HG03060 (cell line): ENCODE measurements at regions not wholly inside any gene's neighbourhood (a gene's known extent, or its start where the extent isn't known, plus 50 kb on each side); places are given as distances from the start of the nearest gene placed in this dataset.

Experiments used
- ATAC-seq: cut with Tn5 transposase; IDR thresholded peaks from one replicate; pipeline ENCODE4 v1.9.1; 2021; ENCODE audit warnings: low read depth, moderate number of reproducible peaks; ENCODE audit not compliant: unreplicated experiment

DNA sequence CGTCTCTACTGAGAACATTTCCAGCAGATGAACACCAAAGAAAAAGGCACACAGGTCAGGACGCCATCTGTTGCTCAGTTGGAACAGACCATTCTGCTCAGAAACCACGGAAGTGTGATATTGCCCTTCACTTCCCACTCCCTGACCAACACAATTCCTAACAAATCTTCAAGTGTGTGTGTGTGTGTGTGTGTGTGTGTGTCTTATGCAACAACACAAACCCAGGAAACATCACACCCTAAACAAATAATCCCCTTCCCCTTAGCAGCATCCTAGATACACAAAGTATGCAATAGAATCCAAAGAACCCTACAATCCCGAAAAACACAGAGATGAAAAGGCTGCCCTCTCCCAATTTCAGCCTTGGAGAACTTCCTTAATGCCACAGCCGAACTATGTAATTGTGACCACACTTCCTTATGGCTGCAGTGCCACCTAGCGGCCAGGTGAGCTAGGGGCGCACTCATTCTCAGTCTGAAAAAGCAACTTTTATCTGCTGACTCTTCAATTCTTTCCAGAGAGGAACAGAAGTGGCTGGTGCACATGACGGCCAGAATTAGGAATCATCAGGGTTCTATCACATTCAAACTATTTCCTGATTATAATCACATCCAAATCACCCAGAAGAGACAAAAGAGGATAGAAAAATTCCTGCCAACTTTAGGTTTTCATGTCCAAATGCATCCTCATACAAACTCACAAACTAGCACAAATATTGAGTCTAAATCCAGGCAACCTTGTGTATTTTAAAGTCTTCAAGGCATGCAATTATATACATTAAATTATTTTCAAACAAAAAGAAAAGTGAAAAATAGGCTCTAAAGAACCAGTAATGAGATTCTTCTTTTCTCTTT, 164.9 kb downstream of the DHX15 start:
- peak; percentile 80 for ATAC-seq

DNA sequence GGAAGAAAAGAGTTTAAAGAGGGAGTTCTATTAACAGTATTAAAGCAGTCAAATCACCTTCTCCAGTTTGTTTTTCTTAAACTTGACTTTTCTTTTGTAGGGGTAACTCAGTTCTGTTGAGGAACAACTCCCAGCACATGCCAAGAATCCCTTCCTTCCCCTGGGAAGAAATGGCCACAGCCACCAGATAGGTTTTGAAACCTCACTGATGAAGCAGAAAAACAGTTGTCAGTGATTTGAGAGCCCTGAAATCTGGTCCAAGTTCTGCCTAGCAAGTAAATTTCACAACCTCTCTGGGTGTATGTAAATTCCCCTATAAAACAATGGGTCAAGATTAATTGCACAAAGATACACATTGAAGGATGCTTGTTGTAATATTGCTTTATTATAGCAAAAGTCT, 167.1 kb downstream of the DHX15 start:
- ATAC-seq, result no peak

DNA sequence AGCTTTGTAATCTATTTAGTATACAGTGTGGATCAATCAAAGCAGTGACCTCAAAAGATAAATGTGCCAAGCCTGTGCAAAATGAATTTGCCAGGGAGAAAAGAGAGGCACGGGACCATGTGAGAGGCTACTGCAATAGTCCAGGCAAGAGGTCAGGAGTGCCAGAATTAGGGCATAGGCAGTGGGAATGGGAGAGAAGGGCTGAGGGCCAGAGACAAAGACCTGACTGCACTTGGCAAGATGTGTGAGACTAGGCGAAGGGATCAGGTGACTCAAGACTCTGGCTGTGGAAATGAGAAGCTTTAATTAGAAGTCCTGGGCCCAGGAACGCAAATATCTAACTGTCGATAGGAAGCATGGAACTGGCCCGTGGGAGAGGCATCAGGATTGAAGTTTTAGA, 168.1 kb downstream of the DHX15 start:
- ATAC-seq, result no peak

DNA sequence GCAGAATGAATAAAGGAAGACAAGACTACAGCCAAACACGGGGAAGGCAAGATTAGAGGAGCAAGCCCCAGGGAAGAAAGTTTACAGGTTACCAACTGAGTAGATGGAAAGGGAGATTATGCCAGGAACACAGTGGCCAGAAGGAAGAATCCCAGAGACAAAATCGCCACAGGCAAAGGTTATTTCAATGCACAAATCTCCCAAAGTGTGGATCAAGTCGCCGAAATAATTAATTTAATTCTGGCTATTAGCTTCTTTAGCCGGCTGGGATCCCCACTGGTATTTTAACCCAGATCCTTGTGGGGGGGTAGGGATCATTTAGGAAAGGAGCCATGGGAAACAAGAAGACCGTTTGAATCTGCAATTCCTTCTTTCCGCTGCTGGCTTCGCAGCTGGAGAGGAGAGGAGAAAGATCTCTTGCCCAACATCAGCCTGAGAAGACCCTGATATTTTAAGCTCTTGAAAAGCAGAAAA, 171.0 kb downstream of the DHX15 start:
- no peak for ATAC-seq

DNA sequence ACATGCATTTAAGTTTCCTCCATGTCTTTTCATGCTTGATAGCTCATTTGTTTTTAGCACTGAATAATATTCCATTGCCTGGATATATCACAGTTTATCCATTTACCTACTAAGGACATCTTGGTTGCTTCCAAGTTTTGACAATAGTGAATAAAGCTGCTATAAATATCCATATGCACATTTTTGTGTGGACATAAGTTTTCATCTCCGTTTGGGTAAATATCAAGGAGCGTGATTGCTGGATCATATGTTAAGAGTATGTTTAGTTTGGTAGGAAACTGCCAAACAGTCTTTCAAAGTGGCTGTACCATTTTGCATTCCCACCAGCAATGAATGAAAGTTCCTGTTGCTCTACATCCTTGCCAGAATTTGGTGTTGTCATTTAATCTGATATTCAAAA, 172.5 kb downstream of the DHX15 start:
- ATAC-seq, result no peak

DNA sequence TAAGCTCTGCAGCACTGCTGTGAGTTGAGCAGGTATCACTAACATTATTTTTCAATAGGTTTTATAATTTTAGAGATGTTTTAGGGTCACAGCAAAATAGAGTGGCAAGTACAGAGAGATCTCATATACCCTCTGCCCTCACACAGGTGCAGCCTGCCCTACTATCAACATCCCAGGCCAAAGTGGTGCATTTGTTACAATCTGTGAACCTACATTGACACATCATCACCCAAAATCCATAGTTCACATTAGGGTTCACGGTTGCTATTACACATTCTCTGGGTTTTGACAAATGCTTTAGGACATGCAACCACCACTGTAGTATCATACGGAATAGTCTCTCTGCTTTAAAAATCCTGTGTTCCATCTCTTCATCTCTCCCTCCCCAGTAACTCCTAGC, 173.1 kb downstream of the DHX15 start:
- ATAC-seq, result no peak

DNA sequence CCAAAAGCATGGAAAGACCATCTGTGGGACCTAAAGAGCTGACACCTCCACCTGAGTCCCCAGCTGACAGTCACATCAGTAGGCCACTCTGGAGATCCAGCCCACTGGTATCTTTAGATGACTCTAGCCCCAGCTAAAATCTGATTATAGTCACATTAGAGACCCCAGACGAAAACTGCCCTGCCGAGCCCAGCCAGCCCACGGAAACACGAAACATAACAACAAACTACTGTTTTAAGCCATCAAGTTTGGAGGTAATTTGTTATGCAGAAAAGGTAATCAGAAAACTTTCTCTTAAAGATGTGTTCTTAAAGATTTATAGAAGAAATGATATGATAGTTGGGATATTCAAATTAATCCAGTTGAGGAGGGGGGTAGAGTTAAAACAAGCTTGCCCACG, 175.7 kb downstream of the DHX15 start:
- no peak for ATAC-seq

DNA sequence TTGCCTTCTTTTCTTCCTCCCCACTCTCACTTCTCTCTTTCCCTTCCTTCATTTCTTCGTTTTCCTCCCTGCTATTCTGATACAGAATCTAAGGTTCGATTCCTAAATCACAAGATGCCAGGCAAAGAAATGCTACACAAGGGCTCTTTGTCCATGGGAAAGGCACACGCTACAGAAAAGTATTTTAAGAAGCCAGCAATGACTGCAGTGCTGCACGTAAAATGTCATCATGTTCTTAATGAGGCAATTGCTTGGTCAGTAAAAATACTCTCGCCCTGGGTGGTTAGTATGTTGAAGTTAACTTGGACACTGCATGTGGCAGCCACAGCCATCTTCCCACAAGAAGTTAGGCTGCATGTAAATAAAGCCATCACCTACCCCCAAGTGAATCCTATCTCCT, 178.4 kb downstream of the DHX15 start:
- no peak for ATAC-seq

DNA sequence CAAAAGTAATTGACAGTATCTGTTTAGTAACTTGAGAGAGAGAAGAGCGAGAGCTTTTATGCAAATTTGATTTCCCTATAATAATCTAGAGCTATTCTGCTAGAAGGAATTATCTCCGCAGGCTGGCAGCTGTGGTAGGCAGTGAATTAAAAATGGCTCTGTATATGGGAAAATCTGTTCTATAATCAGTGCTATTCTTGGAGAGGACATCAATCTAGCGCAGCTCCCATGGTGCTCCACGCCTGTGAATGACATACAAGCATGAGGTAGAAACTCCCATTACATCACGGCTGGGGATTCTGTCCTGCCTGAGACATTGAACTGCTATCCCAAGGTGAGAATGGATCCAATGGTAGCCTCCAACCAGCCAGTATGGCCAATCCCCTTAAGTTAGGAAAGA, 179.0 kb downstream of the DHX15 start:
- ATAC-seq, result no peak

DNA sequence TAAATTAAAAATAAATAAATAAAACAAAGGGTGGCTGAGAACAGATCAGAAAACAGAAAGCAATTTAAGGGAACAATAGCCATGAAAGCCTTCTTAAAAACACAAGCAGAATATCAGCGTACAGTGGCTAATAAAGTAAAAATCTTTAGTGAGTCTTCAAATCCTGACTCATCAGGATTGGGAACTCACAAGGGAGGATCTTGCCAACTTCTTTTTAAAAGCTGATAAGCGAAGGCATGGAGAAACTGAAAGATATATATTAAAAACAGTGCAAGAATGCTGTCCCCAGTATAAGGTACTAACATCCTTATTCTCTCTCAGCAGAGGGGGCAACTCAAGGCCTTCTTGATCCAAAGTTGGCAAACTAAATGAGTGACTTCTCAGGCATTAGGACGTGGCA, 180.1 kb downstream of the DHX15 start:
- ATAC-seq, result no peak

DNA sequence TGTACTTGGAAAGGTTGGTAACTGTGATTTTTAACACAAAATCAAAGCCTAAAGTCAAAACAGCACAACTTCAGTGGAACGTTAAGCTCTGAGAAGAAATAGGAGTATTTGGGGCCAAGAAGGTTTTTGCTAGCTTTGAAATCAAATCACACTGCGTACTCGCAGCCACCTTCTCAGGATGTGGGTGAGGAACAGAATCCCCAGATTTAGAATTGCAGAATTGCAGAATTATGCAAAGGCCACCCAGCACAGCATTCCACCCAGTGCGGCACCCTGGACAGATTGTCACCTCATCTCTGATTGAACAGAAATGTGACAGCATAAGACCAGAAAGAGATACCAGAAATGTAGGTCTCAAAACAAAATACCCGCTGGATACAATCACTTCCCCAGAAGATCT, 181.1 kb downstream of the DHX15 start:
- no peak for ATAC-seq

DNA sequence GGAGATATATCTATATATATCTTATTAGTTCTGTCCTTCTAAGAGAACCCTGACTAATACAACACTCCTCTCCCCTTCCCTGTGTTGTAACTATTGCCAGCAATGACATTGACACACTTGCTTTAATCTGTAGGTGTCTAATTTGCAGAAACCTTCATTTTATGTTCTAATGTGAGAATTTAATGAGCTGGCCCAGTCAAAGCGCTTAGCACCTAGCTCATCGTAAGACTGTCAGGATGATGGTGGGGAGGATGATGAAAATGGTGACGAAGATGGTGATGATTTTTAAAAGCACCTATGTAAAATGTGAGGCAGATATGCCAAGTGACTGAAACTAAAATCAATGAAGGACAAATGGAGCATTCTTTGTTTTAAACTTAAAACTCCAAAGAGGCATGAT, 183.8 kb downstream of the DHX15 start:
- no peak for ATAC-seq

DNA sequence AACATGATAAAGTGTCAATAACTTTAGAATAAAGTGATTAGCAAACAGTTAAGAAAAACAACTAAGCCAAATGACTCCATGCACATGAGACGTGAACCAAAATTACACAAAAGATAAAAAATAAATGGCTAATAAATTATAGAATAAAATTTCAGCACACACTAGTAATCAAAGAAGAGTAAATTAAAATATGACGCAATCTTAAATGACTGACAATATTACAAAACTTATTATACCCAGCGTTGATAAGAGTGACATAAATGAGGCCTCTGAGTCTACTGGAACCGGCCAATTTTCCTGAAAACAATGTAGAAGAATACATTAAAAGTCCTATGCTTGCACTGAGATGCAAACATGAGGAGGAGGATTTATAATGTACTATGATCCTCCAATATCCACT, 187.4 kb downstream of the DHX15 start:
- no peak for ATAC-seq

DNA sequence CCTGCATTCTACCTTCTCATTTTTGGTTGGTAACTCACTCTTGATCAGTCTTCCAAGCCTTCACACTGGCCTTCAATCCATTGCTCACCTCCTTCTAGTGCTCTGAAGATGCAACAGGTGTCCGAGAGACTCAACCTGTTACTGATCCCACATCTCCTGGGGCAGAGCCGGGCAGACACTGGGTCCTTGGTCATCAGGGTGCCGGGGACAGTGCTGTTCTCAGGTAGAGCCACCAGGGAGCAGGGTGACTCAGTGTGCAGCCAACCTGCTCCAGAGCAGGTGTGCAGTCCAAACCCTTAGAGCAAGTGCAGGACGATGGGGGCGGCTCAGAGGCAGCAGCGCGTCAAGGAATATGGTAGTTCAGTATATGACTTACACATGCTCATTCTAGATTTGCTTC, 188.4 kb downstream of the DHX15 start:
- no peak for ATAC-seq

DNA sequence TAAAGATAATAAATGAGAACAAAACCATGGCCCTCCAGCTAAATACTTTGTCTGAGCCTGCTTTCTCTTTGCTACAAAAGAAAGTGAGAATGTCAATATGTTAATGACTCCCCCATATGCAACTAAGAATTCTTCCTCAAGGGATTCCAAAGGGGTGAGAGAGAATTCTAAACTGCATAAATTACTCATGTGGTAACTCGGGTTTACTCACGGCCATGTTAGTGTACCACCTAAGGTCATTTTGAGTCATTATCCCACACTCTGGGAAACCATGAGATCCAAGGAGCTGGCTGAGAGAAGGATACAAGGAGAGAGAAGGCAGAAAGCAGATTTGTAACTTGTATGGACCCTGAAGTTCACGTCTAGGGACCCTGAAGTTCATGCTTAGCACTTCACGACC, 190.3 kb downstream of the DHX15 start:
- ATAC-seq, result no peak

DNA sequence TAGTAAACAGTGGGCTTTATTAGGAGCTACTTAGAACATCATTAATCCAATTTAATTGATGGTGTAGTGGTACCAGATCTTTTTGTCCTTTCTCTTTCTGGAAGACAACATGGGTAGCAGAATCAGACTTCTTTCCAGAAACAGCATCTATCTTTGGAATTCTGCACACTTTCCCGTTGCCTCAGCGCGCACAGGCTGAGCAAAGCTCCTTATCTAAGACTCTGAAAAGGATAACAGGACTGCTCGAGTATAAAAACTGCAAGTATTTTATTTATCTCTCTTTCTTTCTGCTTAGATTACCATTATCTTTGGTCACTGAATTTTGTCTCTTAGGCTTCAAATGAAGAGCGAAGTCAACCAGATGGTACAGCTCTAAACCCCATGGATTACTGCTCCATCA, 191.7 kb downstream of the DHX15 start:
- ATAC-seq, result no peak

DNA sequence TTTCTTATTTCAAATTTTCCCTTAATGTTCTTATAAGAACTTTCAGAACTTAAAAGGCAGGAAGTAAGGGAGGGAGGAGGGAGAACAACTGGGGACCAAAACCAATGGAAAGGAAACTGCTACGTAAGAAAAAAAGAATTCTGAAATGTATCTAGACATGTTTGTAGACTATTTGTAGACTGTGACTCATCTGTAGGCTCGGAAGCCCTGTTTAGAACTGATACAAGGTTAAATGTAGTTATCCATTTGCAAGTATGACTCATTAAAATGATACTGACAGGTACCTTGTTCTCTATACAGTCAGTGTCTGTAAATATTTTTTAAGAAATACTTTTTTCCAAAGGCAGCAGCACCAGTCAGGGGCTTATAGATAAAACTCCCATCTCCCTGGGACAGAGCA, 202.0 kb downstream of the DHX15 start:
- peak; percentile 100 for ATAC-seq

DNA sequence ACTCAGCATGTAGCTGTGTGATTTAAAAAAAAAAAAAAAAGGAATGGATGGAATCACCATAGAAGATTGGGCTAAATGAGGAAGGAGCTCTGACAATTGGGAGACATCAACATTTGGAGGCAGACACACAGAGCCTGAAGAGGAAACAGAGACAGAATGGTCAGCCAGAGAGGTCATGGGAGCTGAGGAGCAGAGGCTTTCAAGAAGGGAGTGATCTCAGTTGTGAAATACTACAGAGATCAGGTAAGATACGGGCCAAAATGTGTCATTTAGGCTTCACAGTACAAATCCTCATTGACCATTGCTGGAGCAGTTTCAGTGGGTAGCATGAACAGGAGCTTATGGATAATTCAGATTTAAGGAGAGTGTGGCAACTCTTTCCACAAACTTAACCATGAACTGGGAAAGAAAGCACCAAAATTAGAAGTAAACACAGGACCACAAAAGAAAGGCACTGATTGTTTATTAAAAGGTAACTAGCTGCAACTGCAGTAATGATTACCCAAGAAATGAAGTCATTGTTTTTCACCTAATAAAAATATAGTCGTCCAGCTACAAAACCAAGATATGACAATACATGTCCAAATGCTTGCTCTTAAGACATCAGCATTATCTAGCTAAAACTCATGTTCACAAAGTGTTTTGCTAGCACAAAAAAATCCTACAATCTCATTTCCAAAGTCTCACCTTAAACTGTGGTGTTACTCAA, 203.2 kb downstream of the DHX15 start:
- ATAC-seq, result no peak

DNA sequence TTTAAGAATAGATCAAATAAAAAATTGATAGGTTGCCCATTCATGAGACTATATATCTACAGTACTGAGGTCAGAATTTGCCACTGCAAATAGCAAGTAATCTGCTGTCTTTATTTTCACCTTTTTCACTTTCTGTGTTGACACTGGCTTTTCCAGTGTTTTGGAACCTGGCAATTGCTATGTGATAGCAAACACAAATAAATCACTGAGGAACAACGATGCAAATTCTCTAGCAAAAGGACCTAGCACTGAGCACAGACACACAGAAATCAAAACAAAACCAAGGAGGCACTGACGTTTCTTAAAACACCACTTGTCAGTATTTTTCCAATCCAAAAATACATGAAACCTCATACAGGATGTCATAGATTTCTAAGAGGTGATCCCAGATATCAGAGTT, 210.7 kb downstream of the DHX15 start:
- ATAC-seq, result no peak

DNA sequence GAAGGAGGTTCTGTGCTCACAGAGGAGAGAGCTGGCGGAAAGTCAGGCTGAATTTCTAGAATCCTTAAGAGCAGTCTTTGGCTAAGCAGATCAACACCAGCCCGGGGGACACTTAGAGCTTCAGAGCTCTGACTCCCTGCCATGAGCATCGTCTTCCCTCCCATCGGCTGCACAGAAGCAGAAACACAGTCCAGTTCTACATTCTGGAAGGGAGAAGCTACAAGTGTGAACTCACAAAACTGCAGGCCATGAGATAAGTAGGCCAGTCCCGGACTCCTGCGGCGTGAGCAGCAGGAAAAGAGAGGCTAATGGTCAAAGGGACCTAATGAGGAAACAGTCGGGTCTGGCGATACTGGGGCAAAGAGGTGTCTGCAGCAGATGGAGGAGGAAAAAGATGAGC, 211.5 kb downstream of the DHX15 start:
- no peak for ATAC-seq

DNA sequence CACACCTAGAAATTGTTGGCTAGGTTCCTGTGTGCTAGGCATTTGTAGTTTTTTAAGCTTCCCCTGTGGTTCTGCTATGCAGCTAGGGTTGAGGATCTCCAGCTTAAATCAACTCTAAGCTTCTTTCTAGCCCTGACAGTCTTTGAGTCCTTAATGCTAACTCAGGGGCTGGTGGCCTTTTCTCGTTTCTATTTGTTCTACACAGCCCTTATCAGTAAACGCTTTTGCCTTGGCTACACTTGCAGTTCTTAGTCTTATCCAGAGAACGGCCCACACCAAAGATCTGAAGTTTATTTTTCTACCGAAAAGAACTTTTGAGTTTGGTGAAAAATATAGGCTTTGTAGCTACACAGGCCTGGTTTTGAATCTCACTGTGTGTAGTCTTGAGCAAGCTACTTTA, 212.0 kb downstream of the DHX15 start:
- ATAC-seq, result no peak

DNA sequence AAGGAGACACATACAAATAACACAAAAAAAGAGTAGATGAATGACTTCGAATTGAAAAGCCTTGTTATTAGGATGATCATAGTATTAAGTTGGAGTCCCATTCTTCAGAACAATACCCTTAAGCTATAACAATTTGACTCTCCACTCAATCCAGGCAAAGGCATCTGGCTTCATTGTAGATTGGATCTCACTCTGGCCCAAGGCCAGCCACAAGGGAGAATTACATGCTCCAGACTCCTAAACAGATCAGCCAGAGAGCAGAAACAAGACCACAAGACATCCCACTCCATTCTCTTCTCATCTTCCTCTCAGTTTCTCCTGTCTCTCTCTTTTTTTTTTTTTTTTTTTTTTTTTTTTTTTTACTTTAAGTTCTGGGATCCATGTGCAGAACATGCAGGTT, 213.9 kb downstream of the DHX15 start:
- ATAC-seq, result no peak
